HCT116 (cell line): ENCODE measurements at regions not wholly inside any gene's neighbourhood (a gene's known extent, or its start where the extent isn't known, plus 50 kb on each side); places are given as distances from the start of the nearest gene placed in this dataset.

Experiments
- CTCF ChIP-seq, 3 experiments: fragments of 200-600 bp in 1 of 3; sonication (generic) in 1 of 3; IDR thresholded peaks in 2 of 3; conservative IDR thresholded peaks in 1 of 3; 2 replicates each; pipeline ENCODE4 v1.5.1; 2012 to 2017; ENCODE audit warnings: low read depth in 2 of 3, low read length in 2 of 3, antibody characterized with exemption in 1 of 3, borderline replicate concordance in 1 of 3, control low read depth in 1 of 3, mild to moderate bottlenecking in 1 of 3, mixed read lengths in 1 of 3, mixed run types in 1 of 3, moderate library complexity in 1 of 3; ENCODE audit not compliant: insufficient read depth in 1 of 3
- EZH2 ChIP-seq: fragments of 200-600 bp; sonication (generic); IDR thresholded peaks from 2 replicates; pipeline ENCODE4 v1.6.1; 2017; ENCODE audit warnings: antibody characterized with exemption, mixed run types
- EZH2phosphoT487 ChIP-seq: fragments of 200-600 bp; IDR thresholded peaks from 2 replicates; pipeline ENCODE4 v1.6.1; 2018; ENCODE audit warnings: antibody characterized with exemption, borderline replicate concordance

DNA sequence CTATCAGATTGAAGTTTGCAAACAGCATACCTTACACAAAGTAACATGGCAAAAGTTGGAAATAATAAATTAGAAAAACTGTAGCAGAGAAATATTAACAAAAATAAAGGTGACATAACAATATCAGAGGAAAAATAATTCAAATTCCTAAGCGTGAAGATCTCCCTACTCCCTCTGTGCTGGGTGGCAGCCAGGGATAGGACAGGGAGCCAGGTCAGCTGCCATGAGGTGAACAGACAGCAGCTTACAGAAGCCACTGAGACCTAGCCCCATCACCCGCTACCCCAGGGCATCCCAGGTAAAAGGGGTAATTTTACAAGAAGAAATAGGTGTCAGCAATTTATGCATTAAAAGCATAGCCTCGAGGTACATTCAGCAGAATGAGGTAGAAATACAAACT, 423.8 kb upstream of the HS6ST1 start:
- TF ChIP-seq EZH2 (no peak), CTCF (IDR thresholded peaks at IDR 0.05 in 2 of 3, conservative IDR thresholded peaks at IDR 0.05 in 1 of 3; ENCODE audit: borderline replicate concordance in 1 of 3, insufficient read depth in 1 of 3, low read depth in 2 of 3, low read length in 2 of 3) (no peak), EZH2phosphoT487 (no peak)
